ENCODE measurements at regions not wholly inside any gene's neighbourhood (a gene's known extent, or its start where the extent isn't known, plus 50 kb on each side); places are given as distances from the start of the nearest gene placed in this dataset.

GRCh38 chr3:146884721-146885120 is 279.6 kb upstream of the PLSCR5 start:
- TF ChIP-seq MAX (IDR thresholded peaks at IDR 0.05; ENCODE audit: low read depth, low read length): no peak
- TF ChIP-seq POLR2A (IDR thresholded peaks at IDR 0.05; ENCODE audit: extremely low read depth, insufficient read length): no peak
- TF ChIP-seq CTCF (IDR thresholded peaks at IDR 0.05; ENCODE audit: low read depth, low read length): no peak
- TF ChIP-seq MYC (IDR thresholded peaks at IDR 0.05; ENCODE audit: low read depth, low read length): no peak
